AG09309 (cell line): ENCODE measurements at regions not wholly inside any gene's neighbourhood (a gene's known extent, or its start where the extent isn't known, plus 50 kb on each side); places are given as distances from the start of the nearest gene placed in this dataset.

Experiments
- DNase-seq: peaks from one replicate; pipeline ENCODE4 v3.0.0-alpha.2; 2010; ENCODE audit warnings: low read depth
- H3K4me3 ChIP-seq: 2 replicates; pipeline ENCODE4 v1.5.1; 2011; ENCODE audit warnings: mild to moderate bottlenecking, low read depth, low read length, moderate library complexity; ENCODE audit not compliant: control insufficient read depth
- TF ChIP-seq, protein P1 (sequence below): IDR thresholded peaks from 2 replicates; pipeline ENCODE4 v1.5.1; 2011; ENCODE audit warnings: mild to moderate bottlenecking, low read depth, low read length, inconsistent platforms; ENCODE audit not compliant: insufficient read depth, control insufficient read depth; ENCODE audit errors: missing control alignments

DNA sequence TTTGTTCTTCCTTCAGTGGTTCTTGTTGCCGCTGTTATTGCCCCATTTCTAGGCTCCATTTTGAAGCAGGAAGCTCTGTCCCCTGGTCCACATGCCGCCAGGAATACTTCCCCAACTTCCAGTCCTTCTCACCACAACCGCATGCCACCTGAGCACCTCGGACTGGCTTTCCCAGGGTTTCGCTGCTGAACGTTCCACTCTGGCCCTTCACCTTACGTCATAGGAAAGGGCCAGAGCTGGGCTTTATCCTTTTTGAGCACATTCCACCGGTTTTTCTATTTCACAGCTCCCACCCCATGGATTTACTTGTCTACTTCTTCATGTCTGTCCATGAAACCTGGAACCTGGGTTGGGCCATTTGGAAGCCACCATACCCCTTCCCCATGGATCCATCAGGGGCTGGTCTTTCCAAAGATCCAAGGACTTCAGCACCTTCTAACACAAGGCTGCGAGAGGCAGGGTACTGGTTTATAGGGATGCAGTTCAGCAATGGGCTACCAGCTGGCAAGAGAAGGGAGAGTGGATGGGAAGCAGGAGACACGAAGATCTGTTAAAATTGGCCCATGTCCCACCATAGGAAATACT is 557.4 kb downstream of the BNC2 start:
- no peak for DNase-seq
- TF ChIP-seq, protein P1, sequence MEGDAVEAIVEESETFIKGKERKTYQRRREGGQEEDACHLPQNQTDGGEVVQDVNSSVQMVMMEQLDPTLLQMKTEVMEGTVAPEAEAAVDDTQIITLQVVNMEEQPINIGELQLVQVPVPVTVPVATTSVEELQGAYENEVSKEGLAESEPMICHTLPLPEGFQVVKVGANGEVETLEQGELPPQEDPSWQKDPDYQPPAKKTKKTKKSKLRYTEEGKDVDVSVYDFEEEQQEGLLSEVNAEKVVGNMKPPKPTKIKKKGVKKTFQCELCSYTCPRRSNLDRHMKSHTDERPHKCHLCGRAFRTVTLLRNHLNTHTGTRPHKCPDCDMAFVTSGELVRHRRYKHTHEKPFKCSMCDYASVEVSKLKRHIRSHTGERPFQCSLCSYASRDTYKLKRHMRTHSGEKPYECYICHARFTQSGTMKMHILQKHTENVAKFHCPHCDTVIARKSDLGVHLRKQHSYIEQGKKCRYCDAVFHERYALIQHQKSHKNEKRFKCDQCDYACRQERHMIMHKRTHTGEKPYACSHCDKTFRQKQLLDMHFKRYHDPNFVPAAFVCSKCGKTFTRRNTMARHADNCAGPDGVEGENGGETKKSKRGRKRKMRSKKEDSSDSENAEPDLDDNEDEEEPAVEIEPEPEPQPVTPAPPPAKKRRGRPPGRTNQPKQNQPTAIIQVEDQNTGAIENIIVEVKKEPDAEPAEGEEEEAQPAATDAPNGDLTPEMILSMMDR, result no peak
- no peak overlapping the region for H3K4me3 ChIP-seq

DNA sequence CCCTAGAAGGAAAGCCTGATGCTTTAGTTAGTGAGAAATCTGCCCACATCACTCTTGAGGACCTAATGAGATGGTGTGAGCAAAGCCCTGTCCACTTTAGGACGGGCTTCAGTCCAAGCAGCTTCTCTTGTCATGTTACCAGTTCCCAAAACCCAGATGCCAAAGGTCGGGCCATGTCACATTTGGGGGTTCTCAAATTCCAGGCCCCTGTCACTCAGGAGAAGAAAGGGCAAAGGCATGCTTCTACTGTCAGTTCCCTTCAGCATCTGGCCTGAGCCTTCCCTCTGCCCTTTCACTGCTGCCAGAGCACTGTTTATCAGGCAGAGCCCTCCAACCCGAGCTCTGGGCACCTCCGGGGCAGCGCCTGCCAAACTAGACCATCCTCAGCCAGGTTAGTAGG is 556.0 kb downstream of the BNC2 start:
- H3K4me3 ChIP-seq, result no peak overlapping the region
- TF ChIP-seq, protein P1, result no peak
- no peak for DNase-seq

DNA sequence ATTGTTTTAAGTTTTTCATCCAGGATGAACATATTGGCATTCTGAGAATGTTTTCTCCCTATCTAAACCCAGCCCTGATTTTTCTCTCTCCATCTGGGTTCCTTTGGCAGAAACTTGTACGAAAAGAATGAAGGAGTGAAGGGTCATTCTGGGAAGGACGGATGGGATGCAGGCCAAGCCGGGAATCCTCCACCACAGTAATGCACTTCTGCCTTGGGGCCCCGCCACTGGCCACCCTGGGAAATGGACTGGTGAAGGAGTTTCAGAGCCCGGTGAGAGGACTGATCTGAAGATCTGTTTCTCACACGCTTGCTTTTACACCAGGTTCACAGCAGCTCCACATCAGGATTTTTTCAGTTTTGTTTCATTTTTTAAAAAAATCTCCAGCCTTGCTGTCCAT is 554.8 kb downstream of the BNC2 start:
- peak; percentile 27 for DNase-seq
- TF ChIP-seq, protein P1, result no peak
- no peak overlapping the region for H3K4me3 ChIP-seq

DNA sequence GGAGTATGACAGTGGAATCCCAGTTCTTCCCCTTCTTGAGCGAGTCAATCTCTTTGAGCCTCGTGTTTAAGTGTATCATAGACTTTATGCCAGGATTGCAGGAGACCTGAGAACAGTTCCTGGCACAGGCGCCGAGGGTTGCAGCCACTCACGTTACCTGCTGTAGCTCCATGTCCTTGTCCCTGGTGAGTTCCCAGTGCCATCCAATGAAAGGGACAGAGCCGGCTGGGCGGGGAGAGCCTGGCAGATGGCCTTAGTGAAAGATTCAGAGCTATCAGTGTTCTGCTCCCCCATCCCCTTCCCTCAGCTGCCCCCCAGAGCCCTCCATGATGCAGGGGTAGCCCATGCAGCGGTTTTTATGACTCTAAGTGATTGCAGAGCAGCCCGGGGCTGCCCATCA is 554.0 kb downstream of the BNC2 start:
- TF ChIP-seq, protein P1, result no peak
- no peak for DNase-seq
- H3K4me3 ChIP-seq, result no peak overlapping the region

DNA sequence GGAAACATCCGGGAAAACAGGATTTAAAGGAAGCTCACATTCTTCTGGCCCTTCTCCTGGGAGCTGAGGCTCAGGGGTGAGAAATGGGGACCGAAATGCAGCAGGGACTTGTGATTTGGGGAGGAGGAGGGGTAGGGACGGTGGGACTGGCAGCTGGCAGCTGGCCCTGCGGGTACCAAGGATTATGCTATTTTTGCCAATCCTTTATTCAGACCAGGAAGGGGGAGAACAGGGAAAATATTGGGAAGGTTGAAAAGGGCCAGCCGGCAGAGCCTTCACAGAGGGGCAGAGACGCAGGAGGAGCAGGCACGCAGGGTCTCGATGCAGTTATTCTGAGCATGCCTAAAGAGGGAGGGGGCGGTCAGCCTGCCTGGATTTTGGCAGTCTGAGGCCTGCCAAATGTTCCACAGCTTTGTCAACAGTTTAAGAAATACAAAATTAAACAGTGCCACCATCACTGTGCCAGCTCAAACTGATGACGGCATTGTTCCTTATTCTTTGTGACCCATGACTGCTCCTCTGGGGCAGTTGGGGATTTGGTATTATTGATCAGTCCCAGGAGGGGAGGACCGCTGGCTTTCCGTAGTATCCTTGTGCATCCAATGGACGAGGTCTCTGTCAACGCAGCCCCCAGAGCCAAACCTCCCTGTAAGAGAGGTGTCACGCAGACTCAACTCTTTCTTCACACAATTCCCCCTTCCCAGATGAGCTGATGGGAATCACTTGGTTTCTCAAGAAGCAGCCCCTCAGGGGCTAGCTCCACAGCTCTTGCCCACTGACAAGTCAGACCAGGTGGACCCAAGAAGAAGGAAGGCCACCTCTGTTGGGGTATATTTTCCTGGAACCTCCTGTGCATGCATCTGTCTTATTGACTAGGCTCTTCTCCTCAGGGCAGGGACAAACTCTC is 553.3 kb downstream of the BNC2 start:
- no peak overlapping the region for H3K4me3 ChIP-seq
- TF ChIP-seq, protein P1, result no peak
- no peak for DNase-seq

DNA sequence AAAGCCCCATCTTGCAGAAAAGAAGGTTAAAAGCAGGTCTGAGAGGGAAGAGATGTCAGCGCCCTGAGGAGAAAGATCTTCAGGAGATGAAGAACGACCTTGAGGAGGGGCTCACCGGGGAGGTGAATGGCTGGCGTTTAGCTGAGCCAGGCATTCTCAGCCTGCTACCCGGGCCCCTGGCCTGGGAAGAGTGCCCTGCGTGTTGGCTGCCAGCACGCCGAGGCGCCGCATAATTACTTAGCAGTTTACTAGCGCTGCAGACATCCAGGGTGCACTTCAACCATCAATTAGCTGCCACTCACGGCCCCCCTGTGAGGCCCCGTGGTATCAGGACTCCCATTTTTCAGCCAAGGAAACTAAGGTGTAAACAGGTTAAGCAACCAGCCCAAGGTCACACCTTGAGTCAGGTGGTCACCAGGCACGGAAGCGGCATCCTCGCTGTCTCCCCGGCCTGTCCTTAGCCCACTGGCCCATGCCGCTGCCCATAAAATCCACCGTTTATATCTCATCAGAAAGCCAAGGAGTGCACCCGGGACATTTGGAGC is 551.9 kb downstream of the BNC2 start:
- TF ChIP-seq, protein P1, result no peak
- DNase-seq, result no peak
- no peak overlapping the region for H3K4me3 ChIP-seq
